GM21825 (cell line): ENCODE measurements at regions not wholly inside any gene's neighbourhood (a gene's known extent, or its start where the extent isn't known, plus 50 kb on each side); places are given as distances from the start of the nearest gene placed in this dataset.
"Not testable (repeated sequence)": the region's sequence is repeated elsewhere in the genome, so short reads cannot be mapped to it uniquely, and the experiment has no call there.

ENCODE experiments used
- ATAC-seq: cut with Tn5 transposase; IDR thresholded peaks from one replicate; pipeline ENCODE4 v1.9.1; 2021; ENCODE audit warnings: mild to moderate bottlenecking, moderate library complexity; ENCODE audit not compliant: unreplicated experiment

DNA sequence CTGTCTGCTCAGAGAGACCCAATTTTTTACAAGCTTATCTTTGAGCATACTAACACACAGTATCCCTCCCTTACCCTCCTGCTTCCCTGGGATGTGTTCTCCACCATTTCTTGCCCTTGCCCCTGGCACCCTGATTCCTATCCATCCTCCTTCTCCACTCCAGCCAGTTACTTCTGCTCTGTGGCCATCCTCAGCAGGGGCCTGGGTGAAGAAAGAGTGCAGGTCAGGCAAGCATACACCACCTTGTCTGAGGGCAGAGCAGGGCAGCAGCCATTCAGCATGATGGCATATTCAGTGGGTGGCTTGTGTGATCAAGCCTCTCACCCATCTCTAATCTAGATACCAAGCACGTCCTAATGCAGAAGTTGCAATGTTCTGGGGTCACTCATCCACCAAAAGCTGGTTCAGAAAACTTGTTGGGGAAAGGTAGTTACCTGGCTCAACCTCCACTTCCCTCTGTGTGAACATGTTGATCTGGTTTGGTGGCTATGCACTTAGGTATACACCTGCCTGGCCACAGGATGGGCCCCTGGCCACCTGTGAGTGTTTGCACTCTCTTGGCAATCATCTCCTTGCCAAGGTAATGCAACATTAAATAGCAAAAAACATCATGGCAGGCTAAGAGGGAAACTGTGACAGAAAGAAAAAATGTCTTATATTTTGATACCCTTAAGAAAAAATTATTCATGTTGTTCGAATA lies 900.3 kb upstream of the MIR17HG start:
- ATAC-seq: no peak

DNA sequence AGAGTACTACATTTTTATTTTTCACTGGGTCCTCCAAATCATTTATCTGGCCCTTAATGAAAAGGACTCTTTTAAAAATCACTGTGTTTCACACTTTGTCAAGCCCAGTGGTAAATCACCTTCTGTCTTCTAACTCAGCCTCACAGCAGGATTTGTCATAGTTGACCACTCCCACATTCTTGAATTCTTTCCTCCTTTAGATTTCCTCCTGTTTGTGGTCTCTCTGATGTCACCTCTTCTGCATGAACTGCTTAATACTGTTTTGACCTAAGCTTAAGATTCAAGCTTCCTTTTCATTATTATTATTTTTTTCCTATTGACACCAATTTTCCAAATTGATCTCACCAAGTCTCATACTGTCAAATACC lies 899.8 kb upstream of the MIR17HG start:
- ATAC-seq: no peak

DNA sequence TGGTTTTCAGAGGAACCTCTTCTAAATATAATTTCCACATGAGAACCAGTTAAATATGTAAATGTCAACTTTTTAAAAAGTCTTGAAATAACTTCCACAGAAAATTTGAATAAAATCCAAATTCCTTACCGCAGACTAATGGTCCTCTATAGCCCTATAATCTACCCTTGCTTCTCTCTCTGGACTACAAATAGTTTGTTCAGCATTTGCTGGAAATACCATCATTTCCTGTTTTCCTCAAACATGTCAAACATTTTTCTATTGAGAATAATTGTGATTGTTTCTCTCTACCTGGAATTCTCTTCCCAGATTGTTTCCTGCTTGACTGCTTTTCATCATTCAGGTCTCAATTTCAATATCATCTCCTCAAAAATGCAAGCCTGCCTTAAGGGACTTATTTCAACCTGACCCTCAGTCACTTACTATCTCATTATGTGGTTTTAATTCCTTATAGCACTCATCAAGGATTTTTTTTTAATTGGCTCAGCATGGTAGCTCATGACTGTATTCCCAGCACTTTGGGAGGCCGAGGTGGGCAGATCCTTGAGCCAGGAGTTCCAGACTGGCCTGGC lies 898.9 kb upstream of the MIR17HG start:
- ATAC-seq: no peak

DNA sequence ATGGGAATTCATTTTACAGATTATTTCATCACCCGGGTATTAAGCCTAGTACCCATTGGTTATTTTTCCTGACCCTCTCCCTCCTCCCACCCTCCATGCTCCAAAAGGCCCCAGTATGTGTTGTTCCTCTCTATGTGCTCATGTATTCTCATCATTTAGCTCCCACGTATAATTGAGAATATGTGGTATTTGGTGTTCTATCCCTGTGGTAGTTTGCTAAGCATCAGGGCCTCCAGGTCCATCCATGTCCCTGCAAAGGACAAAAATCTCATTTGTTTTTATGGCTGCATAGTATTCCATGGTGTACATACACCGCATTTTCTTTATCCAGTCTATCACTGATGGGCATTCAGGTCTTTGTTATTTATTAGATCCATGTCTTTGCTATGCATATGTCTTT lies 894.1 kb upstream of the MIR17HG start:
- ATAC-seq: no peak

DNA sequence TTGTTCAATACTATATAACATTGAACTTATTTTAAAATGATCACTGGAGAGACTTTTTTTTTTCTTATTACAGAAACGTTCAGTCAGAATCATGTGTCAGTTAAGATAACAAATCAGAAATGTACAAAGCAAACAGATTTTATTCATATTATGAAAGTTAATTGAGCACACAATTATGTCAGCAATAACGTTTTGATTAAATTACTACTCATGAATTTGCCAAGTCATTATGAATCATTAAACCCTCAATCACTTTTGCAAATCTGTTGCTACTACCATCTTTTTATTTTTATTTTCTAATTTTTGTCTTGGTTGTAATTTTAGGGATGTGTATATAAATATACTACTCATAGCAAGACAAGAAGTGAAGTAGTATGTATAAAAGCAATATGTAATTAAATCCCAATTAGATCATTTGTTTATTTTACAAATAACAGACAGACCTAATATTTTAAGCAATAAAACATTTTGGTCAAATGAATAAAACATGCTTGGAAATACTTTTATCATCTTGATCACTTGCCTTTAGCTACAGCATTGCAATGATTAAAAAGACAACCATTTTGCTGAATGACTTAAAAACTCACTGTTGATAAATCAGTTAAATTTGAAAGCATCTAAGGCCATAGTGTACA lies 893.4 kb upstream of the MIR17HG start:
- no peak for ATAC-seq

DNA sequence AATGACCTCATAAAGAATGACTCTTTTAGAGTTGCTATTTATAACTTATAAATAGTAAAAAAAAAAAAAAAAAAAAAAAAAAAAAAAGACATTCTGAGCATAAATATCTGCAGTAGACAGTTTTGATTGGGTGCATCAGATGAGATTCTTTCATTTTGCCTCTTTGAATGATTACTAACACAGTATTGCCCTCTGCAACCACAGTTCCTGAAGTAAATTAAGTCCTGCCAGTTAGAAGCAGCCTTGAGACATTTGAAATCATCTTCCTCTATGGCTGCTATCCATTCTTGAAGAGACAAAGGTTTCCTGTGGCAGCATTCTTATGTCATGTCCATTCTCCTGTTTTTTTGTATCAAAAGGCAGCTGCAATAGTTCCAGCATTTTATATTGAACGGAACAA lies 892.4 kb upstream of the MIR17HG start:
- ATAC-seq: no peak

DNA sequence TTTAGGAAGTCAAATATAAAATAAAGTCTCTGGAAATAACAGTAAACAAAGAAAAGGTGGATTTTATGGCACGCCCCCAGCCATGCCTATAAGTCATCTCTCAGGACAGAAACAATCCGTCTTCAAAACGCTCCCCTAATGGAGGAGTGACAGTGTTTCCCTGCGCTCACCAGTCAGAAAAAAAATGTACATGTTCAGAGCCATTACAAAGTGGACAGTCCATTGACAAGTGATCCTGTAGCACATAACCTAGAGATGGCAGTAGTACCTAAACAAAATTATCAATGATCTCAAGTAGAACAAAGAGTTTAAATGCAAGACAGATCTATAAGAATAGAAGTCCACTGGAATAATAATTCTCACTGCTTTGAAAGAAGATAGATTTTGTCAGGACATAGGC lies 891.7 kb upstream of the MIR17HG start:
- ATAC-seq: no peak

DNA sequence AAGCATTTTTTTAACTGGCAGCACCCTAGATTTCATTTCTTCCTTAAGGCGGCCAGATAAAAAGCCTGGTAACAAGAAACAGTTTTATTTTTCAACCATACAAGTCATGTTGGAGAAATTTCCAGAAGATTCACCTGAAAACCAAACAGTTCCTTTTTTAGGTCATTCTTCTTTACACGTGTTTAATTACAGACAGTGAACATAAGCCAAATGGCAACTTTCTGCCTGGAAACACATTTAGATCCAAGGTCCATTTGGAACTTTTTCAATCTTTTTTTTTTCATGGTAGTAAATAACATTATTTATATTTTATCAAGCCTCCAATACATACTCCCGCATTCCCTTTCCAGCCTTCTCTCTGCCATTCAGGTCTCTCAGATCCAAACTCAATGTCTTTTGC lies 886.1 kb upstream of the MIR17HG start:
- no peak for ATAC-seq

DNA sequence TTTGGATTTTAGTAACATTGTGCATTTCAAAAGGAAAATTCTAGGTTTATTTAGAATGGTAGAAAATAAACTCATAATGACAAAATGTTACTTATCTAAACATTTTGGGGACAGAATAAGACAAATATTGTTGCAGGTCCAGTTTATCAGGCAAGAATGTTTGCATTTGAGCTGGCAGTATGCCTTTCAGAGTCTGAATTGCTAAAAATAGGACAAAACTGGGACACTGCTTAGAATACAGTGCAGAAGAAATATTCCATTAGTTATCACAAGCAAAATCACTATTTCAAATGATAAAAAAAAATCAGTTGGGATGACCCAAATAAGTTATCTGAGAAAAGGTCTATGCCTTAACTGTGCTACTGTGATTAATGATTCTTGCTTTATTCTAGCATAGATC lies 870.3 kb upstream of the MIR17HG start:
- no peak for ATAC-seq

DNA sequence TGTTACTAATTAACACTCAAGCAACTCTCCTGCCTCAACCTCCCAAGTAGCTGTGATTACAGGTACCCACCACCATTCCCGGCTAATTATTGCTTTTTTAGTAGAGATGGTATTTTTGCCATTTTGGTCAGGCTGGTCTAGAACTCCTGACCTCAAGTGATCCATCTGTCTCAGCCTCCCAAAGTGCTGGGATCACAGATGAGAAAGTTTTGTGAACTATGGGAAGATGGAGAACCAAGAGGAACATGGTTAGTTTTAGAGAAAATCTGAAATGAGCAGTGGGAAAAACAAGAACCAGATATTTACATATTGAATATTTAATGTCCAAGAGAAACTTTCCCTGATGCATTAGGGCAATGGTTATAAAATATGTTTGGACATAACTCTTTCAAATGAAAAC lies 863.6 kb upstream of the MIR17HG start:
- ATAC-seq: no peak

DNA sequence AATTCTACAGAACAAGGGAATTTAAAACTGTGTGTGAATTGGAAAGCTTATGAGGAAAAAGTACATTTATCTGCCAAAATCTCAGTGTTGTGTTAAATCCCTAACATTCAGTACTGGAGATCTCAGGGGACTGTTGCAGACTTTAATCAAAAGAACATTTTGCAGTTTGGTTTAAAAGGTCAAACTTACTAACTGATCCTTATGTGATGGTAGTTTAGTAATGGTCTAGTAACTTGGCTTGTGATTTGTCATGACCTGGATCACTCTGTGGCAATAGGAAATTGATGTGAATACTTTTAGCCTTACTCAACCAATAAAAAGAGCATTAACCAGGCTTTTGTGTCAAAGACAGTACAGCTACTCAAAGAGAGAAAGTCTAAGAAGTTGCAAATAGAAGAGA lies 862.1 kb upstream of the MIR17HG start:
- ATAC-seq: no peak

DNA sequence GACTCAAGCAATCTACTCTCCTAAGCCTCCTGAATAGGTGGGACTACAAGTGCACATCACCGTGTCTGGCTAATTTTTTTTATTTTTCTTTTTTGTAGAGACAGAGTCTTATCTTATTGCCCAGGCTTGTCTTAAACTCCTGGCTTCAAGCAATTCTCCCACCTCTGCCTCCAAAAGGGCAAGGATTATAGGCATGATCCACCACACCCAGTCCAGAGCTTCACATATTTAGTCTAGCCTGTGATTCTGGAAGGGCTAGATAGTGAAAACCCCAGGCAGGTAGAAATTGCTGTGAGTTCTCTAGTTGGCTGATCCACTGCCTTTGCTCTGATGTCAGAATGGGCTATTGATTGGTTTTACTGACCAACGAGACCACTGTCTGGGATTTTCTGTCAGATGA lies 854.6 kb upstream of the MIR17HG start:
- no peak for ATAC-seq

DNA sequence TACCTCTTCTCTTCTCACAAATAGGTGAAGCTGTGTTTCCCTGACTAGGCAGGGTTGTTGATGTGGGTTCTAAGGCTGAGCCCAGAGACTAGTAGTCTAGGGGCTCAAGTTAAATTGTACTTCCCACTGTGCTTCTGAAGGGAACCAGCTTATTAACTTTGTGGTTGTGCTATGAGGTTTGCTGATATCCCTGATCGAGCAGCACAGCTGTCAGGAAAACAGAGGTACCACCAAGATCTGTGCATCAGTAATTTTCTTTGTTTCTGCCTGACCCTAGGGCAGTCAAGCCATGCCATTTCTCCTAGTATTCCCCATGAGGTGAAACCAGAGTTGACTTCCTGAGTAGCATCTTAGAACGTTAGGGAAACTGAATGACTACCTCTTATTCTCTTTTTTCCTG lies 853.8 kb upstream of the MIR17HG start:
- no peak for ATAC-seq

DNA sequence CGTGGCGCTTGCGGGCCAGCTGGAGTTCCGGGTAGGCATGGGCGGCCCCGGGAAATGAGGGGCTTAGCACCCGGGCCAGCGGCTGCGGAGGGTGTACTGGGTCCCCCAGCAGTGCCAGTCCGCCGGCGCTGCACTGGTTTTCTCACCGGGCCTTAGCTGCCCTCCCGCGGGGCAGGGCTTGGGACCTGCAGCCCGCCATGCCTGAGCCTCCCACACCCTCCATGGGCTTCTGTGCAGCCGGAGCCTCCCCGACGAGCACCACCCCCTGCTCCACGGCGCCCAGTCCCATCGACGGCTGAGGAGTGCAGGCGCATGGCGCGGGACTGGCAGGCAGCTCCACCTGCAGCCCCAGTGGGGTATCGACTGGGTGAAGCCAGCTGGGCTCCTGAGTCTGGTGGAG lies 852.6 kb upstream of the MIR17HG start:
- not testable (repeated sequence) for ATAC-seq

DNA sequence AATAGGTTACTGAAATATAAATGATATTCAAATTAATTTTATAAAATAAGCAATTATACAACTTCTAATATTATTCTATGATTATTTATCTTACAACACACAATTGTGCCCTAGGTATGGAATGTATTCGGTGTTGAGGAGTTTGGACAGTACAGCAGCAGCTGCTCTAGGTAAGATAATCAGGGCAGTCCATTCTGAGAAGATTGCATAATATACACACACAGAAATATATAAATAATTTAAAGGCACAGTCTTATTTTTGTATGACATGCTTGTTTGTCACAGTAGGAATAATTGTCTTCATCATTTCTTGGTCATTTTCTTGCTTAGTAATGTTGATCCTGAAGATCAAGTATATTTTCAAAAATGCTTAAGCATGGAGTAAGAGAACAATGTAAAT lies 849.4 kb upstream of the MIR17HG start:
- ATAC-seq: no peak

DNA sequence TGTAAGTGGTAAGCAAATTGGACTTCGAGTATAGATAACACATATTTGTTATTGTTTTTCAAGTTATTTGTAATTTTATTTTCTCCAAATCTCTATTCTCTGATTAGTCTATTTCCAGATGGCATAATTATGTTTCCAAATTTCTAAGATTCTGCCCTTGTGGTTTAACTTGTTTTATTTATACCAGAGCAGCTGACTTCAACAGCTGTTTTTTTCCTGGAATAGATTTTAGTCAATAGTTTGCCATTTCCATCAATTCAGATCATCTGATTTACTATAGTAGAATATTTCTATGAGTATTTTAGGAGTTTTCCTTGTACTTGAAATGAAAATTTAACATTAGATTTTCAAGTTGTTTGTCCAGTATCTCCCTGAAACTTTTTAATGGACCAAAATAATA lies 848.7 kb upstream of the MIR17HG start:
- no peak for ATAC-seq

DNA sequence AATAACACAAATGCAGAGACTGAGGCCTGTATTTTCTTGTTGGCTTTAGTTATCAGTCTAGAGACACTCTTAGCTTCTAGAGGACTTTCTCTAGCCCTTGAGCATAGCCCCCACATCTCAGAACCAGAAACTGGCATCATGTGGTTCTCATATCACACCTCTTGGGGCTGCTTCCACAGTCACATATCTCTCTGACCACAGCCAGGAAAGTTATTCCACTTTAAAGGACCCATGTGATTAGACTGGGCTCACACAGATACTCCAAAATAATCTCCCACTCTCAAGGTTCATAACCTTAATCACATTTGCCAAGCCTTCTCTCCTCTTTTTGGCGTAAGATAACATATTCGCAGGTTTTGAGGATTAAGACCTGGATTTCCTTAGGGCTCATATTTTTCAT lies 846.9 kb upstream of the MIR17HG start:
- no peak for ATAC-seq

DNA sequence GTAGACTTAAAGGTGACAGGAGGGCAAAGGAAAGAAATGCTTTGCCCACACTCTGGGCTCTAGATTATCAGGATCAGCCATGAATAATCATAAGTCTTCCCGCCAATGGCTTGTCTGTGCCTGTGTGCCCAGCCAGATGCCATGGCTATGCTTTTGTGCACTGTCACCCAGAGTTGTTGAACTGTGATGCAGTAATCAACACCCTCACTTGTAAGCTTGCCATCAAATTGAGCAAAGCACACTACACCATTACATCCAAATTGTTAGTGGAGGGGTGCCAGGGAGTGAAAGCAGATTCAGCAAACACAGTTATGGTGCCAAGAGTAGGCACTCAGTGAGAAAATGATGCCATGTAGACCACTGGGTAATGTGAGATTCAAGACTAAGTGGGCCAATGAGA lies 845.3 kb upstream of the MIR17HG start:
- ATAC-seq: no peak

DNA sequence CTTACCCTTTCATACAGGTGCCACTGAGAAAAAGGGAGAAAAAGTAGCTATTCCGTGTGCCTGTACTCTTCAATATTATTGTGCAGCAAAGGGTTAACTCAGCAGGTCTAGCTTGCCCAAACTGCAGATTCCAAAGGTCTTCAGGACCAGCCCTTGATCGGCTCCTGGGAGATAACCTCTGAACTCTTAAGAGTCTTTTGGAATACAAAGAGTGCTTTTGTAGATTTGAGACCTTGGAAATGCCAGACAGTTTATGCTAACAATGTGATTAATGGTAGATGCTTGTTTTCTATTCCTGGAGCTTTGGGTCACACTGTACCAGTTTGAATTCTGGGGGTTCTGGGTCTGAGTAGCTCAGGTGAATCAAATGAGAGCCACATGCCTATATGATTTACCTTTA lies 844.7 kb upstream of the MIR17HG start:
- ATAC-seq: no peak

DNA sequence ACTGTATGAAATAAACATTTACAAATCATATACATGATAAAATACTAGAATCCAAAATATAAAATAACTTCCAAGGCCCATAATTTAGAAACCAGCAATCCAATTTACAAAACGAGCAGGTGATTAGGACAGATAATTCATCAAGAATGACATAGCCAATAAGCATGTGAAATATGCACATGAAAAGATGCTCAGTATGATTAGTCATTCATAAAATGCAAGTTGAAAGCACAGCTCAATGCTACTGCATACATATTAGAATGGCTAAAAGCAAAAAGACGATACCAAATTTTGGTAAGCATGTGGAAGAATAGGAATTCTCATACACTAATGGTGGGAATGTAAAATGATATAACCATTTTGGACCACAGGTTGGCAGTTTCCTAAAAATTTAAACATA lies 837.2 kb upstream of the MIR17HG start:
- ATAC-seq: no peak

DNA sequence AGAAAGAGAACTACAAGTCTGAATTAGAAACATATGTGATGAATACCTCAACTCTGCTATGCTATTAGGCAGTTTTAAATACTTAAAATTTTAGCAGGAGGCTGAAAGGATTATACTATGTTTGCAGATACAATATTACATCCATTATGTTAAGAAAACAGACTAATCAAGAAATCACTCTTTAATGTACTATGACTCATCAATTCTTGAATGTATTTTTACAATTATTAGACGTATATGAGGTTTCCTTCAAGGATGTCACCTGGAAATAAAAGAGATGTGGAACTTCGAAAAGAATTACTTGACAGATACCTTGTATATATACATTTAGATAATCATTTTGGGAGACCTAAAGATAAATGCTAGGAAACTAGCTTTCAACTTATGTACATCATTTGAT lies 835.6 kb upstream of the MIR17HG start:
- no peak for ATAC-seq

DNA sequence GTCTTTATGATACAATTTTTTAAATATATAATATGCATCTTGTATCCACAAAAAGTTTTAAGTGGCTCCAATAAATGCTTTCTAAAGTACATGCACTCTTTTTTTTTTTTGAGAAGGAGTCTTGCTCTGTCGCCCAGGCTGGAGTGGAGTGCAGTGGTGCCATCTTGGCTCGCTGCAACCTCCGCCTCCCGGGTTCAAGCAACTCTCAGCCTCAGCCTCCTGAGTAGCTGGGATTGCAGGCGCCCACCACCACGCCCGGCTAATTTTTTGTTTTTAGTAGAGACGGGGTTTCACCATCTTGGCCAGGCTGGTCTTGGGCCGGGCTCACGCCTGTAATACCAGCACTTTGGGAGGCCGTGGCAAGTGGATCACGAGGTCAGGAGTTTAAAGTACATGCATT lies 832.8 kb upstream of the MIR17HG start:
- ATAC-seq: not testable (repeated sequence)

DNA sequence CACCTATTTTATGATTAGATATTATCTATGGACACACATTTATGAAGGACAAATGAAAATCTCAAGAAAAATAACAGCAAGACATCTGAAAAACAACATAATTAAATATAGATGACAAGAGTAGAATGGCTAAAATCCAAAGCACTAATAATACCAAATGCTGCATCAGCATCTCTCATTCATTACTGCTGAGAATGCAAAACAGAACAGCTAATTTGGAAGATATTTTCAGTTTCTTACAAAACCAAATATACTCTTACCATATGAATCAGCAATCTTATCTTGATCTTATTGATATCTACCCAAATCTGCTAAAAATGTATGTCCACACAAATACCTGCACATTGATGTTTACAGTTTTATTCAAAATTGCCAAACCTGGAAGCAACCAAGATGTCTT lies 829.1 kb upstream of the MIR17HG start:
- no peak for ATAC-seq
